NK-92 treated with Interleukin-12 subunit alpha and Interleukin-12 subunit beta, amount 100 ng/mL, for 24 hours (cell line): ENCODE measurements at regions not wholly inside any gene's neighbourhood (a gene's known extent, or its start where the extent isn't known, plus 50 kb on each side); places are given as distances from the start of the nearest gene placed in this dataset.
"Not testable (repeated sequence)": the region's sequence is repeated elsewhere in the genome, so short reads cannot be mapped to it uniquely, and the experiment has no call there.

Source experiments
- DNase-seq: peaks from one replicate; lab custom pipeline; 2025; lab: John Stamatoyannopoulos, UW

GRCh38 chr4:159937595-159937994 lies 834.7 kb downstream of the RAPGEF2 start:
- no peak for DNase-seq

- not testable (repeated sequence) for DNase-seq
Measured at GRCh38 chr4:159939681-159940080, 836.8 kb downstream of the RAPGEF2 start.

GRCh38 chr4:159941076-159941475 lies 838.2 kb downstream of the RAPGEF2 start:
- no peak for DNase-seq

- DNase-seq: no peak
Measured at GRCh38 chr4:159944477-159944876, 841.6 kb downstream of the RAPGEF2 start.

- DNase-seq: no peak
Measured at GRCh38 chr4:159946983-159947615, 844.2 kb downstream of the RAPGEF2 start.

- no peak for DNase-seq
Measured at GRCh38 chr4:159950707-159951106, 847.8 kb downstream of the RAPGEF2 start.

- no peak for DNase-seq
Measured at GRCh38 chr4:159966746-159967145, 863.9 kb downstream of the RAPGEF2 start.

GRCh38 chr4:159976871-159977482 lies 874.1 kb downstream of the RAPGEF2 start:
- not testable (repeated sequence) for DNase-seq

GRCh38 chr4:159977907-159978617 lies 875.2 kb downstream of the RAPGEF2 start:
- no peak for DNase-seq

GRCh38 chr4:159979351-159979750 lies 876.5 kb downstream of the RAPGEF2 start:
- no peak for DNase-seq

GRCh38 chr4:159979953-159980352 lies 877.1 kb downstream of the RAPGEF2 start:
- DNase-seq: no peak

- no peak for DNase-seq
Measured at GRCh38 chr4:159980826-159981468, 878.1 kb downstream of the RAPGEF2 start.

- no peak for DNase-seq
Measured at GRCh38 chr4:159981469-159981856, 878.6 kb downstream of the RAPGEF2 start.

- no peak for DNase-seq
Measured at GRCh38 chr4:159983082-159983481, 880.2 kb downstream of the RAPGEF2 start.

- no peak for DNase-seq
Measured at GRCh38 chr4:160009656-160010493, 907.0 kb downstream of the RAPGEF2 start.

- DNase-seq: no peak
Measured at GRCh38 chr4:160019936-160020335, 917.1 kb downstream of the RAPGEF2 start.

GRCh38 chr4:160020804-160021203 lies 917.9 kb downstream of the RAPGEF2 start:
- no peak for DNase-seq

GRCh38 chr4:160021870-160022269 lies 919.0 kb downstream of the RAPGEF2 start:
- no peak for DNase-seq

- no peak for DNase-seq
Measured at GRCh38 chr4:160026721-160027120, 923.8 kb downstream of the RAPGEF2 start.

GRCh38 chr4:160034501-160034900 lies 931.6 kb downstream of the RAPGEF2 start:
- no peak for DNase-seq

GRCh38 chr4:160038615-160039014 lies 935.7 kb downstream of the RAPGEF2 start:
- DNase-seq: no peak

- no peak for DNase-seq
Measured at GRCh38 chr4:160044693-160045092, 941.8 kb downstream of the RAPGEF2 start.
